ENCODE measurements at regions not wholly inside any gene's neighbourhood (a gene's known extent, or its start where the extent isn't known, plus 50 kb on each side); places are given as distances from the start of the nearest gene placed in this dataset.

DNA sequence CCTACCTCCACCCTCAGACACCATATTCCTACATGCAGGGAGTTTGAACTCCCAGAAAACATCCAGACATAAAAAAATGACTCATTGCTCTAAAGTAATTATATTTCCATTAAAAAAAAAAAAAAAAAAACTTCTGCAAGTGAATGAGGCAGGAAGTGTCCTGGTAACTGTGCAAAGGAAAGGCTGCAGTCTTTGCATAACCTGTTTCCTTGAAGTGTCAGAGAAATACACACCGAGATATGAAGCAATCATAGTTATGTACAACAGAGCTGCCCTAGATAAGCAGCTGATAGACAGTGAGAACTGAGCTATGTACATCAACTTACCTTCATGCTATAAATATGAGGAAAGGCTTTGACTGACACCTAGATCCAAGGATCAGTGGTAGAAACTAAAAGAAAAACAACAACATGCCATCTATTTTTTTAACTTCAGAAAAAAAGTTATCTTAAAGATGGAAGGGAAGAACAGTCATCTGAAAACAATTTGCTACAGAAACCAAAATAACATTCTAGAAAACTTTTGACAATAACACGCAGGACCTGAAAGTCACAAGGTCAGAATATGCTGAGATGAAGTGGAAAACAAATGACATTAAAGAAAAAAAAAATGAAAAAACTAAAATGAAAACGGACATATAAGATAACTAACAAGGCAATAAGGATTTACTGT, 263.2 kb downstream of the SEC23A start:
- DNase-seq, result no peak

DNA sequence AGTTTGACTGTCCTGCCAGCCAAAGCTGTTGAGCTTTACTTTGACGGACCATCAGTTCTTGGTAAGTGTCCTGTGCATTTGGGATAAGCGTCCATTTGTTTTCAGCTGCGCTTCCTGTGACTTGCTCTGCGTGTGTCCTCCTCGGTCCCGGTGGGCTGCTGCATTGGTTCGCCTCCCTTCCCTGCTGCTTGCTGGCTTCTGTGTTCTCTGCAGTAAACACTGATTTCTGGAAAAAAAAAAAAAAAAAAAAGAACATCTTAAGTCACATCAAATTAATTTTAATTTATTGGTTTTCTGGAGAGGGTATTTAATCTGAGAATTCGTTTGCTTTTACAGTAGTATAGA, 264.1 kb downstream of the SEC23A start:
- no peak for DNase-seq

DNA sequence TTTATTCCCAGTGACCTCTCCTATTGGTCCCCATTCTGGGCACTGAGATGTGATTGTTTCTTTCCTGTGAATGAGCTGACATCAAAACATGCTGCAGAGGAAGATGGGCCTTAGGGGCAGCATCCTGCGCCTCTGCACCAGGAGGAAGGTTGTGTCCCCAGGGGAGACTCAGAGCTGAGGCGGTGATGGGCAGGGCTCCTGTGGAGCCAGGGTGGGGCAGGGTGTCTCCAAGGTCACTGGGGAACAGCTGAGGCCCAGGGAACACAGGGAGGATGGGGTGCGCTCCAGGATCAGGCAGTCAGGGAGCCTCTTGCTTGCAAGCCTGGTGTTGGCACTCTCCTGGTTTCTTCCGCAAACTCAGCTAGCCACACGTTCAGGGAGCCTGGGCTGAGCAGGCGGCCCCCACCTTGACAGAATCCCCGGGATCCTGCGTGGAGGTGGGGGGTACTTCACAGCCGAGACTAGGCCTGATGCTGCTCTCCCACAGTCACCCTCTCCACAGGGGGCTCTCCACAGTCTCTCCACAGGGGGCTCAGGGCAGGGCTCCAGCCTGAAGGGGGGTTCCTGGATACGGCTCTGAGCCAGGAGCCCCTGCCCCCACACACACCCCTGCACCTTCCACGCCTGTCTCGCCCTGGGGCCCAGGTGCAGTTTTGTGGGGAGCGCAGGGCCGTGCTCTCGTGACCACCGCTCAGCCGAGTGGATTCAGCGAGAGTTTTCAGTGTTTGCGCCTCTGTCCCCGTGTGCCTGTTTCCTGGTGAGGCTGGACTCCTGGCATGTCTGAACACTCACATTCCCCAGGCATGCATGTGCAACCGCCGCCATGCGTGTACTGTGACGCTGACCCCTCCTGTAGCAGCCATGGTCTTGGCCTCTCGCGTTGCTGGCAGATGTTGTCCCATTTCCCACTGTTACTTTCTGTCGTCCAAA, 264.7 kb downstream of the SEC23A start:
- no peak for DNase-seq

DNA sequence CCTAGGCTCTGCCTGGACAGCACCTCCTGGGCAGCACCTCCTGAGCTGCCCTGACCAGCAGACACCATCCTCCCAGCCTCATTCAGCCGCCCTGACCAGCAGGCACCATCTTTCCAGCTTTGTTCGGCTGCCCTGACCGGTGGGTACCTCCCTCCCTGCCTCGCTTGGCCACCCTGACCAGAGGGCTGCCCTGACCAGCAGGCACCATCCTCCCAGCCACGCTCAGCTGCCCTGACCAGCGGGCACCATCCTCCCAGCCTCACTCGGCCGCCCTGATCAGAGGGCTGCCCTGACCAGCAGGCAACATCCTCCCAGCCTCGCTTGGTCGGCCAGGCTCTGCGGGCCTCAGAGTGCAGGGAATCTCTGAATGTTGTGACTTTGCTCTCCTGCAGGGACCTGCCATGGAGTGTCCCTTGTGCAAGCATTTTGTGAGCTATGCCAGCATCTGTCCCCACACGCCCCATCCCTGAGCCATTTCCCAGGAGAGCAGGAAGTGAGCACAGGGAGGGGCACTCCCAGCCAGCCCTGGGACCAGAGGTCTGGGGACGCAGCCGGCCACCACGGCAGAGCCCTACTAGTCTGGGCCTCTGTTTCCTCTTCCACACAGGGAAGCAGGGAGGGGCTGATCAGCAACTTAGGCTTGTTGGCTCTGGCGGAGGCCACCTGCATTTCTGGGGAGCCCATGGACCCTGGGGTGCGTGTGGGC, 265.5 kb downstream of the SEC23A start:
- DNase-seq, result no peak

DNA sequence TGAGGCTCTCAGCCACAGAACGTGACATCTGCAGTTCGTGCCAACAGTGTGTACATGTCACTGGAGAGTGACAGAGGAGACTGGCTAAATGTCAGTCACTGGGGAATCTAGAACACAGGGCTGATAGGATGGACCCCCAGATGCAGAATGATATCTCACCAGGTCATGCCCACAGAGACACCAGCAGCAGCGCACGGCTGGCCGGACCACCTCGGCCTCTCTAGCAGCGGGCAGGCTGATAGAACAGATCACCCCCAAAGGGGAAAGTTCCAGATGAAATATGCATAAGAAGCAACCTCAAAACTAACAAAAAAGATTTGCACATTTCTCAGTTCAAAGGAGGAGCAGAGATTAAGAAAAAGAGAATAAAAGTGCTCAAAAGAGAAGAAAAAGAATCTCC, 266.5 kb downstream of the SEC23A start:
- no peak for DNase-seq

DNA sequence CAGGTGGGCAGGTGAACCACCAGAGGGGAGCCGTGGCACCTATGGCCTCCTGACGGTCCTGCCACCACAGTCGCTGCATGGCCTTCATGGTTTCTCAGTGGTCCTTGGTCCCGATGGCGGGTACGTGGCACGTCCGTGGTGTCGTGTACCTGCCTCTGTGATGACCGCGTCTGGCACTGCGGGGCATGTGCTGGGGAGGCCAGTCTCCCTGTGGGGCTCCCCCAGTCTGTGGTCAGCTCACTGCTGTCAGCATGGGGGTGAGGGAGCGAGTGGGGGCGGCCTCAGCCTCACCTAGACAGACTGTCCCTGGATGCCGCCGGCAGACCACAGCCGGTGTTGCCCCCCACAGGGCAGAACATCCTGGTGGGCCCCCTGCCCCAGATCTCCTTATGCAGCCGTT, 267.2 kb downstream of the SEC23A start:
- no peak for DNase-seq

DNA sequence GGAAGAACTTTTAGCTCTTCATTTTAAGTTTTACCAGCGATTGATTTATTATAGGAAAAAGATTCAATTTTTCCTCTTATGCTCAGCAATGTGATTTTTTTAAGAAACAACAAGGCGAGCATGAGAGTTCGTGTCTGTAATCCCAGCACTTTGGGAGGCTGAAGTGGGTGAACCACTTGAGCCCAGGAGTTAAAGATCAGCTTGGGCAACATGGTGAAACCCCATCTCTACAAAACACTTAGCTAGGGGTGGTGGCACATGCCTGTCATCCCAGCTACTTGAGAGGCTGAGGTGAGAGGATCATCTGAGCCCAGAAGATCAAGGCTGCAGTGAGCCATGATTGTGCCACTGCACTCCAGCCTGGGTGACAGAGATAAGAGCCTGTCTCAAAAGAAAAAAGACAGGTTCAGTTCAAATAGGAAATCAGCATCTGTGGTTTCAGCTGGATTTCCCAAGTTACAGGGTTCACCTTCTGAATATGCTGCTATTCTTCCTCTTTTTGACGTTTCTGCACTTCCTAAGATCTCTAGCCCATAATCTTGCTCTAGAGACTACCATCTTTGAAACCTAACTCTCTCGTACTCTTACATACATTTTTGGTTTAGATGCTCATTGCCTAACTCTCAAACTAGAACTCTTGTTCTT, 274.7 kb downstream of the SEC23A start:
- peak in 1 of 2 experiments; percentile 51 for DNase-seq

DNA sequence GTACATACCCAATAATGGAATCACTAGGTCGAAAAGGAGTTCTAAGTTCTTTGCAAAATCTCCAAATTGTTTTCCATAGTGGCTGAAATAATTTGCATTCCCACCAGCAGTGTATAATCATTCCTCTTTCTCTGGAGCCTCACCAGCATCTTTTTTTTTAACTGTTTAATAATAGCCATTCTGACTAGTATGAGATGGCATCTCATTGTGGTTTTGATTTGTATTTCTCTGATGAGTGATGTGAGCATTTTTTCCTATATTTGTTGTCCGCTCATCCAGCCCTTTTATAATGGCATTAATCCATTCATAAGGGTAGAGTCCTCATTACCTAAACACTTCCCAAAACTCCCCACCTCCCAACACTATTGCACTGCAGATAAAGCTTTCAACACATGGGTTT, 278.3 kb downstream of the SEC23A start:
- DNase-seq, result no peak

DNA sequence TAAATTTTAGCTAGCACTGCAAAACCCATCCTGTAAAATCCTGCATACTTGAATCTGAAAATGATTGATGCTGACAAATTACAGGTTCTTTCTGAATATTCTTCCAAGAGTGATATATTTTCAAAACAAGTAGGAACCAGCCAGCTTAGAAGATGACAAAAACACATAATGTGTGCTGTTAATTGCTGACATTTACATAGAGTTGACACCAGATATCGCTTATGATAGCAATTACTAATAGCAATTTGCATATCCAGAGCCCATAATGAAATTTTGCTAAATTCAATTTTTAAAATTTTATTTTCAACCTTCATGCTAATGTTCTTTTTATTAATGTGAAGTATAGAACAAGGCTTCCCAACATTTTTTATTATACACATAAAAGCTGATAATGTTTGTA, 284.5 kb downstream of the SEC23A start:
- no peak for DNase-seq

DNA sequence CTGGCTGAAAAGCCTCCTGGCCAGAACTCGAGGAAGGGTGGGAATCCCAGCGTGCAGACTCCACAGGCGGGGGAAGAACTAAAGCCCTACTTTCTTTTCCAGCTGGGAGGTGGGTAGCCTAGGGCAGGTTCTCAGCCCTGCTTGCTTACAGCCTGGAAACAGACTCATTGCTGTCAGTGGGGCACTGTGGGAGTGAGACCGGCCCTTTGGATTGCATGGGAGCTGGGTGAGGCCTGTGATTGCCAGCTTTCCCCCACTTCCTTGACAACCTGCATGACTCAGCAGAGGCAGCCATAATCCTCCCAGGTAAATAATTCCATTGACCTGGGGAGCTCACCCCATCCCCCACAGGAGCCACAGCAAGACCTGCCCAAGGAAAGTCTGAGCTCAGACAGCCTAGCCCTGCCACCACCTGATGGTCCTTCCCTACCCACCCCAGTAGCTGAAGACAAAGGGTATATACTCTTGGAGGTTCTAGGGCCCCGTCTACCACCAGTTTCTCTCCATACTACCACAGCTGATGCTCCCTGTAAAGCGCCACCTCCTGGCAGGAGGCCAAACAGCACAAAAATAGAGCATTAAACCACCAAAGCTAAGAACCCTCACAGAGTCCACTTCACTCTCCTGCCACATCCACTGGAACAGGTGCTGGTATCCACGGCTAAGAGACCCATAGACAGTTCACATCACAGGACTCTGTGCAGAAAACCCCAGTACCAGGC, 294.1 kb downstream of the SEC23A start:
- no peak for DNase-seq

DNA sequence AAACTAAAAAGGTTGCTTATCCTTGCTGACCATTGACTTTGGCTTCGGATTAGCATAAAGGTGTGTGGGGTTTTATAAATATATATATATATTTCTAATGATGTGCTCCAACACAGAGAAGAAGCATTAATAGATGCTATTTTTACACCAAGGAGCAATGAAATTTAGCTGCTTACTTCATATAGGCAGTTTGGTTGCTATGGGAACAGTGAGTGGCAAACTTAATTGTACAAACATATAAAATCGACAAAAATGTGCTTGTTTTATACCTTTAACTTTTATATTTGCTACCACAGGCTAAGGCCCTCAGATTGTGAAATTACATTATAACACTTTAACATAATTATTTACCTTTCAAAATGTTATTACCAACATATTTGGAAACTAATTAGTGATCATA, 303.4 kb downstream of the SEC23A start:
- DNase-seq, result no peak

DNA sequence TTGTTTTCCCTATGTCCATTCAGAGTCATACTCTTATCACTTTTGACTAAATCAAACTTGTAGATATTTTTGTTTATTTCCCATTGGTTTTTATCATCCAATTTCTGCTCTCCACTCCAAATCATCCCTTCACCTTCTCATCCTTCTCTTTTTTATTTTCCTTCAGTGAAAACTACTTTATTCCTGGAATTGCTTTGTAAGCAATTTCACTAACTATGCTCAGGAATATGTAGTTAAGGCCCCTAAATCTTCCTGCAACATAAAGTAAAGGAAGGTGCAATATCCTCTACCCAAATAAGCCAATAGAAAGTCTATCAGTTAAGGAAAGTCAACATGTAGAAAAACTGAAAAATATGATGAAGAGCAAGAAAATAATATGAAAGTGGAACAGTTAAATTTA, 308.4 kb downstream of the SEC23A start:
- DNase-seq, result no peak

DNA sequence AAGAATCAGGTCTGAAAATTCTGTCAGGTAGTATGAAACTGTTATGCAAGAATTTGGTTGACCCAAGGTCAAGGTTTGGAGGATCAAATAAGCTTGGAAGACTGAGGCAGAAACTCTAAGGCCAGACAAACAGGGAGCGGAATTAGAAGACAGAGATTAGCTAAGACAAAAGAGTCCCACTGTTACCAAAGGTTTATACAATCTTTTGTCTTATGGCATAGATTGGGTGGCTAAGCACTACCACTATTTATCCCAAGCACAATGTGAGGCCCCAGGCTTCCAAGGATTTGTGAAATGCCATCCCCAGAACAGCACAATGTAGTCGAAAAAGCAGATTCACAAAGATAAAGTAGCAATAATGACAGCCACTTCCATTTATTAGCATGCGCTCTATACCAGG, 311.2 kb downstream of the SEC23A start:
- no peak for DNase-seq

DNA sequence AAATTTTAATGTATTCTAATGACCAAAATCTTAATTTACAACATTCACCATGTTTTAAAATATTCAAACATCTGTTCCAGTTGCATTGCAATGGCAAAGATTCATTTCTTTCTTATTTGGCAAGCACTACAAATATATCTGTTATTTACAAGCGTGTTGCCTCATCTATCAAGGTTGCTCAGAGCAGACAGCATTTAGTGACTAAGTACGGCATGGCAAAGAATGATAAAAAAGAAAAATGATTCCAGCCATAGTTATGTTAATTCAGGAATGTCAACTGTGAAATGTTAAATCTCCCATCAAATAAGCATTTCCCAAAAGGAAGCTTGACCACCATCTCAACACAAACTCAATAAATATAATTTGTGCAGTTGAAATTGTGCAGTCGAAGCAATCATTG, 312.1 kb downstream of the SEC23A start:
- no peak for DNase-seq

DNA sequence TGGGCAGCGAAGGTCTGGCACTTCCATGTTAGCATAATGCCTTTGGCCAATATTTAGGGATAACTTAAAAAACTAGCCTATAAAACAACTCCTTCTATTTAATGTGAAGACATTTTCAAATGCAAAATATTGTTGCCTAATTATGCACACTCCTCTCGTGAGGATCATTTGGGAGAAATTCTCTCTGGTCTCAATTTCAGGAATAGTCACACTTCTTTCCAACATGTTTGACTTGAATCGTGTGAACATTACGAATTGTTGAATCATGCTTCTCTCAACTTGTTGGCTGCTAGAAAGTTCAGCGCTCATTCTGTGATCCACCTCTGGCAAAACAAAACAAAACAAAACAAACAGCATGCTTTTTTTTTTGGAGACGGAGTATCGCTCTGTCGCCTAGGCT, 313.2 kb downstream of the SEC23A start:
- DNase-seq, result no peak

DNA sequence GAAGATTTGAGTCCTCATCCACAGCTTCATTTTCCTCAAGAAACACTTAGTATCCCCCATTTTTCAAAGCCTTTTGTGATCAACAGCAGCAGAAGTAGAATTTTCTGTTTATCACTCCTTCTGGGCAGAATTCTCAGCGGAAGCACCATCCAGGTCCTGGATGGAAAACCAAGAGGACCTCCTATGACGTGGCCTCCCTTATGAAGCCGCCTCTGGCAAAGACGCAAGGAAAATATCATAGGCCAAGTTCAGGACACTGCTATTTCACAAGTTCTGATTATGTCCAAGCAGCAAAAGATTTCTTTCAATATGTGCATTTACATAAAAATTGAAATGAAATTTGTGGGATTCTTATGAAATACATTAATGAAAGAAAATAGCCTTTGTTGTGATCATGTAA, 315.0 kb downstream of the SEC23A start:
- DNase-seq, result no peak

DNA sequence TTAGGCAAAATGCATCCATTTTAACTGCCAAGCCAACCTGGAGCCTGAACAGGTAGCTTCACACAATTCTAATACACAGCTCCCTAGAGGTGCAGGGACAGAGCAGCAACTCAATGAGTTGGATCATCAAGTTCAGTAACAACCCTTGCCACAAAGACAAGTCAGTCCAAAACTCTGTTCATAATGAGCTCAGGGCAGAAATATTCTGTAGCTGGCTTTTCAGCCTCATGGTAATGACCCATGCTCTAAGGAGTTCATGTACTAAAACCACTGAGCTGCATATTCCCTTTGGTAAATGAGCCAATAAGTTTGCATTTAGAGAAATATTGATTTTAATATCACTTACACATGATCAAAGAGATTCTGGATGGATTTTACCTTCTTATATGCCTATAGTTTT, 316.1 kb downstream of the SEC23A start:
- no peak for DNase-seq

DNA sequence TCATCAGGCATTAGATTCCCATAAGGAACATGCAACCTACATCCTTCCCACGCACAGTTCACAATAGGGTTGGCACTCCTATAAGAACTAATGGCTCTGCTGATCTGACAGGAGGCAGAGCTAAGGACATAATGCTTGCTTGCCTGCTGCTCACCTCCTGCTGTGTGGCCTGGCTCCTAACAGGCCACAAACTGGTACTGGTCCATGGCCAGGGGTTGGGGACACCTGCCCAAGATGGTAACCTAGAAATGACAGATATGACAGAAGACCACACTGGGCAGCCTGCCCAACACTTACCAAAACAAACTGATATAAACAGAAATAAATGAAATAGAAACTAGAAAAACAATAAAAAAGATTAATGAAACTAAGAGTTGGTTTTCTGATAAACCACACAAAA, 325.6 kb downstream of the SEC23A start:
- no peak for DNase-seq

DNA sequence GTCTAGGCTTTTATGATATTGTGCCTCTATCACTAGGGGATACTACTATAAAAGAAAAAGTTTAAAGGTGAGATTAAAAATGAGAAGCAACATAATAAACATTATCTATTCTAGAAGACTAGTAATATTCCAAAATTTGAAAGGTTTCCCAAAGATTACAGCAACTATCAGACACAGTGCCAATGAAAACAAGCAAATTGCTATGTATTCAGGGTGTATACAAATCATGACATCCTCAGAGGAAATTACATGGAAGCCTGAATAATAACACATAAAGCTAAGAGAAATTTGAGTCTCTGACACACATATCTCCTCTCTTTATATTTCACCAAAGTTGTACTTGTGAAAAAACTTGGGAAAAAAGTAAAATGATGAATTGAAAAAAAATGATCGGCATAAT, 327.0 kb downstream of the SEC23A start:
- no peak for DNase-seq

DNA sequence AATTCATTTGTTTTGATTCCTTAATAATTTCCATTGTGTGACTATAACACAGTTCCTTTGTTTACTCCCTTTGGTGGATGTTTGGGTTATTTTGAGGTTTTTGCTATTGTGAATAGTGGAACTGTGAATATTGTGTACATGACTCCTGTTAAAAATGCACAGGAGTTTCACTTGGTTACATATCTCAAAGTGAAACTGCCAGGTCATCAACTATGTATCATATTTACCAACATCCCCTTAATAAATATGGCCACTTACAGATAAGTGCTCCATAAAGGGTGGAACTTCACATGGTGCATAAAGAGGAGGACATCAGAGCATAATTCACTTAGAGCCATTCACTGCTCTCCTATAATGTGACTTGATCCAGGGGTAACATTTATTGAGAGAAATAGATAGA, 328.9 kb downstream of the SEC23A start:
- DNase-seq, result no peak

DNA sequence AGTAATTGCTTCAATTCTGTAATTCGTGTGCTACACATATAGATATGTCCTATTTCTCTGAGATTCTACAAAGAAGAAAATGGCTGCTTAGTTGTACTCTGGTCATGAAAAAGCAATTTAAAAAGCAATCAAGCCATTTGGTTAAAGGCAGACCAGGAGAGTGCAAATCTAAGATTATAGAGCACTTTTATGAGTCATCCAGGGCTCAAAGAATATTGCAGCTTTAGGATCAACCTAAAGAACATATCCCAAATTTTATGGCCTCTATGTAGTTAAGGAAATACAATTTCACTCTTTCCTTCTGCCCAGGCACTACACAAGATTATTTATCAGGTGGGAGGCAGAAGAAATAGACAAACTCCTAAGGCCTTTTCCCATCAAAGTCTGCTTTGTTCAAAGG, 332.8 kb downstream of the SEC23A start:
- DNase-seq, result no peak

DNA sequence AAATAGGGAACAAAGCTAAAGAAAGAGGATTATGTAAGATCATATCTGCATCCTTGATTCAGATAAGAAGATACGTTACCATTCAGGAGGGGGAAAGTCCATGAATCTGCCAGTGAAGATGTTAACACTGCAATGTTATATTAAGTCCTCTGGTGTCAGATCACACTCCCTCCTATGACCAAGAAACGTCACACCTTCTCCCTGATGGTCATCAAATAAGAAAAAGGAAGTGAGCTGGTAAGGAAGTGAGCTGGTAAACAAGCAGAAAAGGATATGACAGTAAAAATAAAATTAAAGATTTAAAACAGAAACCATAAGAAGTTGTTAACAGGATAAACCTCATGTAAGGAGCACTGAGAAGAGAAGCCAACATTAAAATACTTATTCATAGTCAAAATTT, 340.2 kb downstream of the SEC23A start:
- no peak for DNase-seq

DNA sequence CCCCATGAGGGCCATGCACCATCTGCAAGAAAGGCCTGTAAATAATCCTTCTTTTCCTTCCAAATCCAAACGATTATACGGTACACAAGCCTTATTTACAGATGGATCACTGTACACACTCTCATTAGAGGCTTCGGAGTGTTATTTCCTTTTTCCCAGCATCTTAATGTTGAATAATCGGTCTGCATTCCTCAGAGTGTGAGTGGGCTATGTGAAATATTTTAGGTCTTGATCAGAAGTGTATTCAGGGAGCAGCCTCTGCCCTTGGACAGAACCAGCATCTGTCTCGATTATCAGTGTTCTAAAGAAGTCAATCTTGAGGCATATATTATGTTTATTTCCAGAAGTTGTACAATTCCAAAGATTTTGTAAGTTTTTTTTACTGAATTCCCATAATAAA, 340.6 kb downstream of the SEC23A start:
- DNase-seq, result peak in 1 of 2 experiments; percentile 13

Measured in NCI-H524 (cell line).